OCI-LY1 (cell line): ENCODE measurements at regions not wholly inside any gene's neighbourhood (a gene's known extent, or its start where the extent isn't known, plus 50 kb on each side); places are given as distances from the start of the nearest gene placed in this dataset.

Source experiments
- H2AFZ ChIP-seq: fragments of 200-600 bp; sonication (generic), shearing (Covaris generic); 2 replicates; pipeline ENCODE4 v1.6.0; 2014; ENCODE audit warnings: antibody characterized with exemption, mild to moderate bottlenecking, low read length
- H3F3A ChIP-seq: fragments of 200-600 bp; sonication (generic), shearing (Covaris generic); 2 replicates; pipeline ENCODE4 v1.6.0; 2014; ENCODE audit warnings: mild to moderate bottlenecking, antibody characterized with exemption, low read length, moderate library complexity; ENCODE audit not compliant: insufficient read depth
- H3K27ac ChIP-seq: fragments of 200-600 bp; sonication (generic); 2 replicates; pipeline ENCODE4 v1.5.1; 2014; ENCODE audit warnings: low read length, mixed run types, mild to moderate bottlenecking, low read depth; ENCODE audit not compliant: poor library complexity, severe bottlenecking
- H3K27me3 ChIP-seq: fragments of 200-600 bp; sonication (generic); 2 replicates; pipeline ENCODE4 v1.6.0; 2014; ENCODE audit warnings: antibody characterized with exemption, mild to moderate bottlenecking, low read length, moderate library complexity; ENCODE audit not compliant: insufficient read depth
- H3K36me3 ChIP-seq: fragments of 200-600 bp; sonication (generic); 2 replicates; pipeline ENCODE4 v1.6.1; 2014; ENCODE audit warnings: mild to moderate bottlenecking, antibody characterized with exemption, low read length, moderate library complexity, mixed read lengths; ENCODE audit not compliant: insufficient read depth
- H3K4me1 ChIP-seq: fragments of 200-600 bp; sonication (generic); 2 replicates; pipeline ENCODE4 v1.5.1; 2014; ENCODE audit warnings: mild to moderate bottlenecking, low read length, moderate library complexity; ENCODE audit not compliant: insufficient read depth, severe bottlenecking
- H3K4me2 ChIP-seq: fragments of 200-600 bp; sonication (generic), shearing (Covaris generic); 2 replicates; pipeline ENCODE4 v1.6.1; 2014; ENCODE audit warnings: low read length
- H3K4me3 ChIP-seq: fragments of 200-600 bp; sonication (generic); 2 replicates; pipeline ENCODE4 v1.5.1; 2014; ENCODE audit warnings: low read length, low read depth, mild to moderate bottlenecking, mixed read lengths; ENCODE audit not compliant: poor library complexity, severe bottlenecking
- H3K79me2 ChIP-seq: fragments of 200-600 bp; shearing (Covaris generic); 2 replicates; pipeline ENCODE4 v1.6.1; 2016; ENCODE audit warnings: mixed run types, low read length, mixed read lengths; ENCODE audit not compliant: insufficient read depth
- H3K9ac ChIP-seq: fragments of 200-600 bp; sonication (generic), shearing (Covaris generic); 2 replicates; pipeline ENCODE4 v1.6.1; 2014; ENCODE audit warnings: mild to moderate bottlenecking, low read length, mixed read lengths
- H3K9me2 ChIP-seq: fragments of 200-600 bp; sonication (generic), shearing (Covaris generic); 2 replicates; pipeline ENCODE4 v1.6.1; 2014; ENCODE audit warnings: low read depth, mild to moderate bottlenecking, low read length, mixed read lengths
- H3K9me3 ChIP-seq: fragments of 200-600 bp; shearing (Covaris generic); 2 replicates; pipeline ENCODE4 v1.6.1; 2014; ENCODE audit warnings: low read length, mixed read lengths
- H4K20me1 ChIP-seq: fragments of 200-600 bp; sonication (generic), shearing (Covaris generic); 2 replicates; pipeline ENCODE4 v1.6.0; 2016; ENCODE audit warnings: mild to moderate bottlenecking, low read length; ENCODE audit not compliant: insufficient read depth
- CTCF ChIP-seq: fragments of 200-600 bp; sonication (generic), shearing (Covaris generic); IDR thresholded peaks from 2 replicates; pipeline ENCODE4 v1.5.1; 2017; ENCODE audit warnings: mild to moderate bottlenecking, antibody characterized with exemption, low read length, moderate library complexity, mixed read lengths
- EZH2 ChIP-seq: fragments of 200-600 bp; sonication (generic), shearing (Covaris generic); IDR thresholded peaks from 2 replicates; pipeline ENCODE4 v1.8.0; 2017; ENCODE audit warnings: borderline replicate concordance, mixed run types, mild to moderate bottlenecking, antibody characterized with exemption, low read length, moderate library complexity, mixed read lengths

DNA sequence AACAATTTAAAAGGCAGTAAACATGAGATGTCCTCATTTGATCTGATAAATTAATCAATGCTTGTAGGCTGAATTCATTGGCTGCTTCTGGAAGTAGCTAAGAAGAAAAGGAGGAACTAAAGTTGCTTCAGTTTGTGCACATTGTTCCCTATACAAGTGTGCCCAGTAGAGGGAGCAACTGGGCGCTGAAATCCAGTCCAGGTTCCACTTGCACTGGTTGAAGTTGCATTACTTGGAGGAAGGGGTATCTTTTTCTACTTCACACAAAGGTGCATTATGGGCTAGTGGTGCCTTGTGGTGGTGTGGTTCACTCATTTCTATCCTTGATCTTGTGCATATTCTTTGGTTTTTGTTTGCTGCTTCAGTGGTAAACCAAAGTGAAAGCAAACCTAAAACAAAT, 67.9 kb upstream of the SOX3 start:
- H4K20me1 ChIP-seq: no peaks in the 10 kb centered on the region
- no peaks in the 10 kb centered on the region for H3K27me3 ChIP-seq
- H3K4me3 ChIP-seq: no peak overlapping the region
- no peak overlapping the region for H3K9ac ChIP-seq
- H3K79me2 ChIP-seq: no peaks in the 10 kb centered on the region
- H3K4me2 ChIP-seq: no peak overlapping the region
- TF ChIP-seq CTCF (peak; percentile 55), EZH2 (no peak)
- H3K9me2 ChIP-seq: no peaks in the 10 kb centered on the region
- H3K36me3 ChIP-seq: no peaks in the 10 kb centered on the region
- H3F3A ChIP-seq: no peaks in the 10 kb centered on the region
- H3K9me3 ChIP-seq: no peaks in the 10 kb centered on the region
- H3K27ac ChIP-seq: no peak overlapping the region
- no peaks in the 10 kb centered on the region for H3K4me1 ChIP-seq
- no peak overlapping the region for H2AFZ ChIP-seq

- H3K27ac ChIP-seq: no peak overlapping the region
- H2AFZ ChIP-seq: no peak overlapping the region
- no peak overlapping the region for H3K4me2 ChIP-seq
- H3K9ac ChIP-seq: no peak overlapping the region
- H3K4me1 ChIP-seq: no peaks in the 10 kb centered on the region
- TF ChIP-seq EZH2: no peak
- TF ChIP-seq CTCF: no peak
- H3K9me2 ChIP-seq: no peaks in the 10 kb centered on the region
- no peaks in the 10 kb centered on the region for H3K36me3 ChIP-seq
- no peaks in the 10 kb centered on the region for H3K9me3 ChIP-seq
- no peaks in the 10 kb centered on the region for H3K27me3 ChIP-seq
- no peaks in the 10 kb centered on the region for H3K79me2 ChIP-seq
- H4K20me1 ChIP-seq: no peaks in the 10 kb centered on the region
- no peaks in the 10 kb centered on the region for H3F3A ChIP-seq
- no peak overlapping the region for H3K4me3 ChIP-seq
Measured at GRCh38 chrX:140563893-140564292, 59.0 kb upstream of the SOX3 start.
